ENCODE measurements at regions not wholly inside any gene's neighbourhood (a gene's known extent, or its start where the extent isn't known, plus 50 kb on each side); places are given as distances from the start of the nearest gene placed in this dataset.
"Not testable (repeated sequence)": the region's sequence is repeated elsewhere in the genome, so short reads cannot be mapped to it uniquely, and the experiment has no call there.

GRCh38 chr3:110888625-110889375, 182.8 kb upstream of the NECTIN3 start:
- DNase-seq (ENCODE audit: low spot score) = not testable (repeated sequence)

DNA sequence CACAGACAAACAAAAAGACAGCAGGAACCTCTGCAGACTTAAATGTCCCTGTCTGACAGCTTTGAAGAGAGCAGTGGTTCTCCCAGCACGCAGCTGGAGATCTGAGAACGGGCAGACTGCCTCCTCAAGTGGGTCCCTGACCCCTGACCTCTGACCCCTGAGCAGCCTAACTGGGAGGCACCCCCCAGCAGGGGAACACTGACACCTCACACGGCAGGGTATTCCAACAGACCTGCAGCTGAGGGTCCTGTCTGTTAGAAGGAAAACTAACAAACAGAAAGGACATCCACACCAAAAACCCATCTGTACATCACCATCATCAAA, 182.3 kb upstream of the NECTIN3 start:
- DNase-seq (ENCODE audit: low spot score) = not testable (repeated sequence)

DNA sequence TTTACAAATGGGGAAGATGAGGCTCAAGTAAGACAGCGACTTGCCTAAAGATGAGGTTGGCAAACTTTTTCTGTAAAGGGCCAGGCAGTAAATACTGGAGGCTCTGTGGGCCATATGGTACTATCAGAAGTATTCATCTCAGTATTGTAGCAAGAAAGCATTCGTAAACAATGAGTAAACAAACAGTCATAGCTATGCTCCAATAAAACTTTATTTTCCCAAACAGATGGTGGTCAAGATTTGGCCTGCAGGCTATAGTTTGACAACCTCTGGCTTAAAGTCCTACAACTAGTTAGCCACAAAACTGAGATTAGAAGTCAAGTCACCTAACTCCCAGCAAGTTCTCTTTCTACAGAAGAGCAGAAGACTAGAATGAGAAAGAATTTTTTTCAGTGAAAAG, 177.0 kb upstream of the NECTIN3 start:
- peak; percentile 13 for DNase-seq (ENCODE audit: low spot score)

GRCh38 chr3:110895054-110895453, 176.6 kb upstream of the NECTIN3 start:
- DNase-seq (ENCODE audit: low spot score) = no peak

DNA sequence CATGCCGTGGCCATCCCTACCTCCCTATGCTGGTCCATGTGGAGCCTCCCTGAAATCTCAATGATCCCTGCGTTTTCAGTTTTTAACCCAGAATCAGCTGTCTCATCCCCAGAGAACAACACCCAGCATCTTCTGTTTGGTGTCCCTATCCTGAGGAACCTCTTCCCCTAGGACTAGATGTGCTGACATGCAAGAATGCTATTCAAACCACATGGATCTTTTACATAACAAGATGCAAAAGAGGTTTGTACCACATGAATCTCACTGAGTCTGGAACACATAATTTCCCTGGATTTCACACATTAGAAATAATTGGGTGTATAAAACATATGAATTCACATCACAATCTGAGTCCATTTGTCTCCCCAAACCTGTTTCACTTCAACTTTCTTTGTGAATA, 174.6 kb upstream of the NECTIN3 start:
- no peak for DNase-seq (ENCODE audit: low spot score)

GRCh38 chr3:110900576-110900975, 171.0 kb upstream of the NECTIN3 start:
- peak; percentile 58 for DNase-seq (ENCODE audit: low spot score)

DNA sequence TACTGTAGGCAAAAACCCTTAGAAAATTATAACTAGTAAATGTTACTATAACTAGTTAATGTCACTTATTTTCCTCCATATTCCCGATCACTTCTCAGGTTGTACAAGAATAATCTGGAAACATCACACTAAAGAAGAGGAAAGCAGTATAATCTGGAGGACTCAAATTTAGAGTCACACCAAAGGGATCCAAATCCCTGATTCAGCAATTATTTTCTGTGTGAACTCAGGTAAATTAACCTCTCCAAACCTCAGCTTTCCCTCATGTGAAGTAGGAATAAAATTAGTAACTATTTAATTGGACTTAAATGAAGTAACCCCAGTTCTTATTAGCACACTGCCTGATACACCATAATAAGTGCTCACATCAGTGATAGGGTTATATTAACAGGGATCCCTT, 170.1 kb upstream of the NECTIN3 start:
- DNase-seq (ENCODE audit: low spot score) = no peak

GRCh38 chr3:110902453-110903085, 169.0 kb upstream of the NECTIN3 start:
- DNase-seq (ENCODE audit: low spot score) = no peak

GRCh38 chr3:110903771-110904519, 167.7 kb upstream of the NECTIN3 start:
- DNase-seq (ENCODE audit: low spot score) = no peak

DNA sequence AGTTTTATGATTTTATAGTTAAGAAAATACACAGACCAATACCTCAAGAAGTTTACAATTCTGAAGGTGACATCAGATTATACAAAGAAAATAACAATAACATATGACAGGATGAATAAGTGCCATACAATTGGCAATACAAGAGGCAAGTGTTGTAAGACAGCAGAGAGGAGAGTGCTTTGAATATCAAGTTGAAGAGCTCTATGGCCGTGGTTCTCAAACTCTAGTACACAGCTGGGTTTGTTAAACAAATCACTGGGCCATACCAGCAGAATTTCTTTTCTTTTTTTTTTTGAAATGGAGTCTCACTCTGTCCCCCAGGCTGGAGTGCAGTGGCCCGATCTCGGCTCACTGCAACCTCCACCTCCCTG, 167.1 kb upstream of the NECTIN3 start:
- no peak for DNase-seq (ENCODE audit: low spot score)

DNA sequence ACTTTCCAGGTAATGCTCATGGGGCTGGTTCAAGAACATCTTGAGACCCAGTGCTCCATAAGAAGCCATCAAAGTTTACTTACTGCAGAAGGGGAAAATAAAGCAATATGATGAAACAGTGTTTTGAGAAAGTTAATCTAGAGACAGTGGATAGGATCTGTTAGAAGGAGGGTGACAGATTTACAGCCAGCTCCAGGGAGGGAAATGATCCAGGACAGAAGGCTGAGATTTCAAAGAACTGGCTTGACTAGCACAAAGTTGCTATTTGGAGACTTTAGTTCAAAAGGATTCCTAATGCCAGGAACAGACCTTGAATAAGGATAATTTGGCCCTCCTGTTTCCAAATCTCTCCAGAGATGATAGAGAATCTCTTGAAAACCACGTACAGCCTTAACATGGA, 166.5 kb upstream of the NECTIN3 start:
- no peak for DNase-seq (ENCODE audit: low spot score)

GRCh38 chr3:110909839-110910238, 161.8 kb upstream of the NECTIN3 start:
- DNase-seq (ENCODE audit: low spot score) = no peak

DNA sequence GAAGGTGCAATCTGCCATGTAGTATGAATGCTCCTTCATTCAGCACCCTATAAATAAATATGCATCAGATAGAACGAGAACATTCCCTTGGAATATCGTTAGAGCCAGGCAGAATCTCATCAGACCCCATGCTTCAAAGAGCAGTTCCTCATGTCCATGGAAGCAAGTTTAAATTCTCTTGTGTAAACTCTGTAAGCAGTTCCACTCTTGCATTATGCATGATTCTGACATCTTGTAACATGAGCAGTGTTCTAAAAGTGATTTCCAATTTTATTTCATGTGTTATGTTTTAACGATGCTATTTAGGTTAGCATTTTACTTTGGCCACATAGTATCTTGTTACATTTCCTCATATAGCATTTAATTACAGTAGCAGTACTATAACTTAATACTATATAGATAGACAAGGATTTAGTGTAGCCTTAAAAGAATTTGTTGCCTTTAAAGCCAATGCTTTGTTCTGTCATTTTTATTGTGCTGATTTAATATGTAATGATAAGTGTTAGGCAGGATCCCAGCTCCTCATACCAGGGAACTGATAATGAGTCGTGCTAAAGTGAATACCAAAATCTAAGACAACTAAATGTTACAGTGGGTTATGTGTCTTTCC, 161.2 kb upstream of the NECTIN3 start:
- DNase-seq (ENCODE audit: low spot score) = no peak

GRCh38 chr3:110918963-110919362, 152.7 kb upstream of the NECTIN3 start:
- no peak for DNase-seq (ENCODE audit: low spot score)

GRCh38 chr3:110925798-110926197, 145.8 kb upstream of the NECTIN3 start:
- no peak for DNase-seq (ENCODE audit: low spot score)

DNA sequence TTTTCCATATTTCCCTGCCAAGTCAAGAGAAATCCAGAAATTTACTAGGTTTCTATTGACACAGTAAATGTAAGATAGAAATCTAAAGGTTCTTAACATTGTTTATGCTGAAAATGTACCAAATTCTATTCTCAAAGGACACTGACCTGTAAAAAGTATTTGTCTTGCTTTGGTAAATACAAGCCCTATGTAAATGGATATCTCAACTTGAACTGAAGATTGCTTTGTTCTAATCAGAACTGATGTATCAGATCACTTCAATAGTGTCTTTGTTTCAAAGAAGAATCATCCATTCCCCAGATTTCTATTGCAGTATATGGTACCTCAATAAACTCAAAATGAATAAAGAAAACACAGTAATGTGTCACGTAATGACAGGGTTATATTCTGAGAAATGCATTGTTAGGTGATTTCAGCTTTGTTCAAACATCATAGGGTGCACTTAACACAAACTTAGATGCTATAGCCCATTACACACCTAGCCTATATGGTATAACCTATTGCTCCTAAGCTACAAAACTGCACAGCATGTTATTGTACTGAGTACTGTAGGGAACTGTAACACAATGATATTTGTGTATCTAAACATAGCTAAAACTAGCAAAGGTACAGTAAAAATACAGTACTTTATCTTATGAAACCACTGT, 143.5 kb upstream of the NECTIN3 start:
- DNase-seq (ENCODE audit: low spot score) = no peak

DNA sequence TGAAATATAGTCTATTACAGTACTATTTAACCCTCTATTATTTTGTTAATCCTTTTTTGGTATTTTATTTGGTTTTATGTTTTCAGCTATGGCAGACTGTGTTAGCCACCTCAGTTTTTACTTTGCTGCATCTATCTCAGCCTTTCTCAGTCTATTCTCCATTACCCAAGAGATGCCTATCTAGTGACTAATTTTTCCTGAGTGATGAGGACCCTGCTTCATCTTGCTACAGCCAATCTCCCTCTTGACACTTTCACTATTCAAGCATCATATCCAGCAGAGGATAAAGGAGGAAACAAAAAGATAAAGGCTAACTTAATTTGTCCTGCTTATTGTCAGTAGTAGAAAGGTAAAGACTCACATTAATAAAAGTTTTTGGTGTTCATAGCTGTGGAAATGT, 141.8 kb upstream of the NECTIN3 start:
- DNase-seq (ENCODE audit: low spot score) = no peak

GRCh38 chr3:110932567-110932966, 139.0 kb upstream of the NECTIN3 start:
- peak; percentile 26 for DNase-seq (ENCODE audit: low spot score)

DNA sequence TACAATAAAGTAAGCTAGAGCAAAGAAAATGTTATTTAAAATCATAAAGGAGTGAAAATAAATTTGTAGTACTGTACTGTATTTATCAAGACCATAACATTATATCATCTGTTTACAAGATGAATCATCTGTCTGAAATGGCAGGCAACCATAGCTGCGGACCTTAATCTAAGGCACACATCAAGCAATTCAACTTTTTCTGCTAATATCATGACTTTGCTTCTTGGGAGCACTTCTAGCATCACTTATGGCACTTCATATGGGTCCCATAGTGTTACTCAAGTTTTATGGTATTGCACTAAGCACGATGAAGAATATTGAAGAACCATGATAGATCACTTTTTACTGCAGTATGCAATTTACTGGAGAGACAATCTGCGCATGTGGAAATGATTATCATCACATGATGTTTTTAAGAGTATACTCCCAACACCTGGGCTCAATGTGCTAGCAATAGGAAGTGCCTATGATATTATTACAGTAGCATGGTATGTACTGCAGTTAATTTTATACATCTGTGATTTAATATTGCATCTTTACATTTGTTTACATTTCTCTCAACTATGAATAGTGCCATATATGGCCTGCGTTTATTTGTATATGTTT, 137.7 kb upstream of the NECTIN3 start:
- no peak for DNase-seq (ENCODE audit: low spot score)

- DNase-seq (ENCODE audit: low spot score) = no peak
Observed at GRCh38 chr3:110938629-110939028, 133.0 kb upstream of the NECTIN3 start.

- DNase-seq (ENCODE audit: low spot score) = no peak
Observed at GRCh38 chr3:110940055-110940454, 131.6 kb upstream of the NECTIN3 start.

DNA sequence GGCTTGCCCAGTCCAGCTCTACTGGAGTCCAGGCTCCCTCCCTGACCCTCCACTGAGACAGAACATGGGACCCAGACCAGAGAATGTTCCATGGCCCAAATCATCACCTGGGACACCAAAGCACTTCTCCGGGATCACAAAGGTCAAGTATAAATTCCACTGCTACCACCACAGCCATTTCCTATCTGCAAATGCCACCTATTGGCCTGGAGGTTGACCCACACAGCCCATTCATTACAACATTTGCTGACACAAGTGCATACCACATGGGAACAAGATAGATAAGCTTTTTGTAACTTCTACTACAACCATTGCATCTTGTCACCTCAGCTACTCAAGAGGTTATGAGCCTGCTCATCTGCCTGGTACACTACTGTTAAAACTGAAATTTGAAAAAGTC, 126.8 kb upstream of the NECTIN3 start:
- DNase-seq (ENCODE audit: low spot score) = no peak

All from AG08395 (cell line).